SK-N-SH treated with all-trans-retinoic acid at 6 μM for 48 hours (cell line): ENCODE measurements at regions not wholly inside any gene's neighbourhood (a gene's known extent, or its start where the extent isn't known, plus 50 kb on each side); places are given as distances from the start of the nearest gene placed in this dataset.

Experiments used
- ATAC-seq: fragments of 200-7000 bp; cut with Tn5 transposase; 3 replicates; pipeline ENCODE4 v1.9.1; 2020; ENCODE audit warnings: mild to moderate bottlenecking, moderate library complexity
- ARNTL ChIP-seq: fragments of 450-650 bp; formaldehyde crosslinking; IDR thresholded peaks from 2 replicates; pipeline ENCODE4 v1.5.0; 2020; ENCODE audit warnings: low read depth, mild to moderate bottlenecking, moderate library complexity, borderline replicate concordance
- BACH2 ChIP-seq: fragments of 250-450 bp; sonication (Bioruptor Pico); IDR thresholded peaks from 2 replicates; pipeline ENCODE4 v1.9.0; 2021; ENCODE audit warnings: mild to moderate bottlenecking, borderline replicate concordance
- ESRRG ChIP-seq: fragments of 250-450 bp; sonication (Bioruptor Pico); IDR thresholded peaks from 2 replicates; pipeline ENCODE4 v1.6.1; 2021; ENCODE audit warnings: mild to moderate bottlenecking
- GLIS3 ChIP-seq: fragments of 250-450 bp; sonication (Bioruptor Pico); IDR thresholded peaks from 2 replicates; pipeline ENCODE4 v1.5.0; 2020; ENCODE audit warnings: mild to moderate bottlenecking, moderate library complexity
- ISL1 ChIP-seq: fragments of 250-450 bp; sonication (Bioruptor Pico); IDR thresholded peaks from 2 replicates; pipeline ENCODE4 v2.1.2; 2022; ENCODE audit warnings: mild to moderate bottlenecking, moderate library complexity
- OSR1 ChIP-seq: fragments of 250-450 bp; sonication (Bioruptor Pico); IDR thresholded peaks from 2 replicates; pipeline ENCODE4 v1.8.0; 2022; ENCODE audit warnings: moderate library complexity, mild to moderate bottlenecking, inconsistent platforms
- POU6F1 ChIP-seq: fragments of 250-450 bp; sonication (Bioruptor Pico); IDR thresholded peaks from 2 replicates; pipeline ENCODE4 v1.8.0; 2021; ENCODE audit warnings: low read depth, mild to moderate bottlenecking, moderate library complexity, borderline replicate concordance
- PPARA ChIP-seq: fragments of 250-450 bp; sonication (Bioruptor Pico); IDR thresholded peaks from 2 replicates; pipeline ENCODE4 v1.5.0; 2020; ENCODE audit warnings: mild to moderate bottlenecking, borderline replicate concordance
- RARB ChIP-seq: fragments of 250-450 bp; sonication (Bioruptor Pico); IDR thresholded peaks from 2 replicates; pipeline ENCODE4 v1.8.0; 2021; ENCODE audit warnings: mild to moderate bottlenecking, moderate library complexity
- SNAI2 ChIP-seq: fragments of 250-450 bp; sonication (Bioruptor Pico); IDR thresholded peaks from 2 replicates; pipeline ENCODE4 v1.5.0; 2020; ENCODE audit warnings: mild to moderate bottlenecking, moderate library complexity
- TCF4 ChIP-seq: fragments of 250-450 bp; sonication (Bioruptor Pico); IDR thresholded peaks from 2 replicates; pipeline ENCODE4 v1.8.0; 2021; ENCODE audit warnings: mild to moderate bottlenecking, moderate library complexity, borderline replicate concordance
- TOX ChIP-seq: fragments of 250-450 bp; sonication (Bioruptor Pico); IDR thresholded peaks from 2 replicates; pipeline ENCODE4 v1.8.0; 2021; ENCODE audit warnings: mild to moderate bottlenecking, moderate library complexity, borderline replicate concordance
- TSHZ2 ChIP-seq: fragments of 250-450 bp; sonication (Bioruptor Pico); IDR thresholded peaks from 2 replicates; pipeline ENCODE4 v1.5.0; 2020; ENCODE audit warnings: mild to moderate bottlenecking, moderate library complexity
- ZC3H10 ChIP-seq: fragments of 250-450 bp; sonication (Bioruptor Pico); IDR thresholded peaks from 2 replicates; pipeline ENCODE4 v1.5.1; 2021; ENCODE audit warnings: mild to moderate bottlenecking, moderate library complexity
- ZFP3 ChIP-seq: fragments of 250-450 bp; sonication (Bioruptor Pico); IDR thresholded peaks from 2 replicates; pipeline ENCODE4 v1.5.0; 2020; ENCODE audit warnings: mild to moderate bottlenecking, moderate library complexity
- ZFP30 ChIP-seq: fragments of 450-650 bp; formaldehyde crosslinking; IDR thresholded peaks from 2 replicates; pipeline ENCODE4 v1.5.0; 2022; ENCODE audit warnings: mild to moderate bottlenecking, moderate library complexity
- ZNF565 ChIP-seq: fragments of 450-650 bp; formaldehyde crosslinking; conservative IDR thresholded peaks from 2 replicates; pipeline ENCODE4 v1.5.0; 2020; ENCODE audit warnings: low read depth, mild to moderate bottlenecking, moderate library complexity
- ZNF8 ChIP-seq: fragments of 450-650 bp; formaldehyde crosslinking; IDR thresholded peaks from 2 replicates; pipeline ENCODE4 v1.5.0; 2020; ENCODE audit warnings: mild to moderate bottlenecking, moderate library complexity
- TF ChIP-seq, protein P1 (sequence below): fragments of 250-450 bp; sonication (Bioruptor Pico); IDR thresholded peaks from 2 replicates; pipeline ENCODE4 v1.5.1; 2020; ENCODE audit warnings: low read depth, mild to moderate bottlenecking, moderate library complexity
- TF ChIP-seq, protein P2 (sequence below): fragments of 250-450 bp; sonication (Bioruptor Pico); IDR thresholded peaks from 2 replicates; pipeline ENCODE4 v1.5.1; 2021; ENCODE audit warnings: mild to moderate bottlenecking, moderate library complexity
- TF ChIP-seq, protein P3 (sequence below): fragments of 250-450 bp; sonication (Bioruptor Pico); IDR thresholded peaks from 2 replicates; pipeline ENCODE4 v1.8.0; 2020; ENCODE audit warnings: mild to moderate bottlenecking, moderate library complexity, borderline replicate concordance

DNA sequence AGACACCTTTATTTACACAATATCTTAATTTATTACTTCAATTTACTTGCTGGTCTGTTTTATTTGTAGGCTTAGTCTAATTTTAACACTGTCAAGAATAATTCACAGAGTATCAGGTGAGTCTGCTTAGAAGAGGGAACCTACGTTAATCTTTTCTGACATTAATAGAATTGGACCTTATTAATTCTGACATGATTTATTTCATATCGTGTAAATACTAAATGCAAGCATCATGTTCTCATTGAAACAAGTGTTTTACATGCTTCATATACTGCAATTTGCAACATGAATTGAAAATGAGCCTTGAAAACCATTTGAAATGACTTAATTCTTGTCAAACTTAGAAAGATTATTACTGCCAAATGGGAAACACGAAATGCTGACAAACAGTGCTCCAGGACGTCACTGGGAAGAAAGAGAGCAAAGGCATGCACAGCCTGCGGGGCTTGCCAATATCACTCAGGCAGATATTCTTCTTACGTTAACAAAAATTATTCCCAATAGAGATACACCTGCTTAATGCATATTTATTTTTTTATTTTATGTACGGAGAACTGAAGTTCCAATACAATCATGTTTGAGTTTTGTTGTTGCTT lies 282.0 kb upstream of the AKR1E2 start (continued):
- TF ChIP-seq ZFP30 (no peak), SNAI2 (peak; percentile 88), ZC3H10 (CRISPR knock-in tag) (peak; percentile 80; the same call in 1 of the 2 replicates), GLIS3 (no peak), ARNTL (CRISPR knock-in tag) (no peak), TOX (CRISPR knock-in tag) (peak; percentile 93)
- TF ChIP-seq, protein P1, sequence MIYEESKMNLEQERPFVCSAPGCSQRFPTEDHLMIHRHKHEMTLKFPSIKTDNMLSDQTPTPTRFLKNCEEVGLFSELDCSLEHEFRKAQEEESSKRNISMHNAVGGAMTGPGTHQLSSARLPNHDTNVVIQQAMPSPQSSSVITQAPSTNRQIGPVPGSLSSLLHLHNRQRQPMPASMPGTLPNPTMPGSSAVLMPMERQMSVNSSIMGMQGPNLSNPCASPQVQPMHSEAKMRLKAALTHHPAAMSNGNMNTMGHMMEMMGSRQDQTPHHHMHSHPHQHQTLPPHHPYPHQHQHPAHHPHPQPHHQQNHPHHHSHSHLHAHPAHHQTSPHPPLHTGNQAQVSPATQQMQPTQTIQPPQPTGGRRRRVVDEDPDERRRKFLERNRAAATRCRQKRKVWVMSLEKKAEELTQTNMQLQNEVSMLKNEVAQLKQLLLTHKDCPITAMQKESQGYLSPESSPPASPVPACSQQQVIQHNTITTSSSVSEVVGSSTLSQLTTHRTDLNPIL (CRISPR knock-in tag): 0 out of 2 replicates have a peak, but pooled peaks have one; percentile 52

GRCh38 chr10:4541292-4541691 lies 284.7 kb upstream of the AKR1E2 start:
- TF ChIP-seq TCF4 (no peak), RARB (no peak), OSR1 (no peak), SNAI2 (no peak), PPARA (CRISPR knock-in tag) (no peak), TOX (CRISPR knock-in tag) (no peak), ZNF8 (no peak), ISL1 (CRISPR knock-in tag) (no peak), TSHZ2 (no peak), ZFP3 (CRISPR knock-in tag) (no peak), GLIS3 (no peak), ESRRG (CRISPR knock-in tag) (no peak), POU6F1 (CRISPR knock-in tag) (no peak), ARNTL (CRISPR knock-in tag) (no peak), BACH2 (CRISPR knock-in tag) (no peak)
- TF ChIP-seq, protein P2, sequence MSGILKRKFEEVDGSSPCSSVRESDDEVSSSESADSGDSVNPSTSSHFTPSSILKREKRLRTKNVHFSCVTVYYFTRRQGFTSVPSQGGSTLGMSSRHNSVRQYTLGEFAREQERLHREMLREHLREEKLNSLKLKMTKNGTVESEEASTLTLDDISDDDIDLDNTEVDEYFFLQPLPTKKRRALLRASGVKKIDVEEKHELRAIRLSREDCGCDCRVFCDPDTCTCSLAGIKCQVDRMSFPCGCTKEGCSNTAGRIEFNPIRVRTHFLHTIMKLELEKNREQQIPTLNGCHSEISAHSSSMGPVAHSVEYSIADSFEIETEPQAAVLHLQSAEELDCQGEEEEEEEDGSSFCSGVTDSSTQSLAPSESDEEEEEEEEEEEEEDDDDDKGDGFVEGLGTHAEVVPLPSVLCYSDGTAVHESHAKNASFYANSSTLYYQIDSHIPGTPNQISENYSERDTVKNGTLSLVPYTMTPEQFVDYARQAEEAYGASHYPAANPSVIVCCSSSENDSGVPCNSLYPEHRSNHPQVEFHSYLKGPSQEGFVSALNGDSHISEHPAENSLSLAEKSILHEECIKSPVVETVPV (CRISPR knock-in tag): no peak
- TF ChIP-seq, protein P3, sequence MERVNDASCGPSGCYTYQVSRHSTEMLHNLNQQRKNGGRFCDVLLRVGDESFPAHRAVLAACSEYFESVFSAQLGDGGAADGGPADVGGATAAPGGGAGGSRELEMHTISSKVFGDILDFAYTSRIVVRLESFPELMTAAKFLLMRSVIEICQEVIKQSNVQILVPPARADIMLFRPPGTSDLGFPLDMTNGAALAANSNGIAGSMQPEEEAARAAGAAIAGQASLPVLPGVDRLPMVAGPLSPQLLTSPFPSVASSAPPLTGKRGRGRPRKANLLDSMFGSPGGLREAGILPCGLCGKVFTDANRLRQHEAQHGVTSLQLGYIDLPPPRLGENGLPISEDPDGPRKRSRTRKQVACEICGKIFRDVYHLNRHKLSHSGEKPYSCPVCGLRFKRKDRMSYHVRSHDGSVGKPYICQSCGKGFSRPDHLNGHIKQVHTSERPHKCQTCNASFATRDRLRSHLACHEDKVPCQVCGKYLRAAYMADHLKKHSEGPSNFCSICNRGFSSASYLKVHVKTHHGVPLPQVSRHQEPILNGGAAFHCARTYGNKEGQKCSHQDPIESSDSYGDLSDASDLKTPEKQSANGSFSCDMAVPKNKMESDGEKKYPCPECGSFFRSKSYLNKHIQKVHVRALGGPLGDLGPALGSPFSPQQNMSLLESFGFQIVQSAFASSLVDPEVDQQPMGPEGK (CRISPR knock-in tag): no peak
- TF ChIP-seq, protein P1 (CRISPR knock-in tag): no peak
- peak; percentile 85 for ATAC-seq

DNA sequence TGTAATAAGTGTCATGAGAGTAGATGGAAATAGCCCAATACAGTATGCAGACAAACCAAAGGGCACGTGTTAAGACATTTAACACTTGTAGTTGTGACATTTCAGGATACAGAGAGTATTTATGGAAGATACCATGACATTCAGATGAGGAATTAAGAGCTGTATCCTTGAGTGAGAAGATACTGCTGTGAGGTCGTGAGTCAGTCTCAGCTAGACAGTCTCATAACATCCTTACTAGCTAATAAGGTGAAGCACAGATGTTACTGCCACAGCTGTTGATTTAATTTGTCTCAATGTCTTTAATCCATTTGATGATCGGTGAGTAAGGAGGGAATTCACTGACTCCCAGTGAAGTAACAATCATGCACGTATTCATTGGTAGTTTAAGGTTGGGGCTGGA lies 288.0 kb upstream of the AKR1E2 start:
- no peak for ATAC-seq
- TF ChIP-seq BACH2 (CRISPR knock-in tag): no peak
- no peak for TF ChIP-seq OSR1
- TF ChIP-seq, protein P1 (CRISPR knock-in tag): no peak
- no peak for TF ChIP-seq ZFP30
- no peak for TF ChIP-seq ZNF565 (CRISPR knock-in tag)
- no peak for TF ChIP-seq RARB
- no peak for TF ChIP-seq ESRRG (CRISPR knock-in tag)
- no peak for TF ChIP-seq TOX (CRISPR knock-in tag)
- TF ChIP-seq PPARA (CRISPR knock-in tag): no peak
- TF ChIP-seq, protein P2 (CRISPR knock-in tag): no peak
